Nephron progenitor cell (in vitro differentiated cells): ENCODE measurements at regions not wholly inside any gene's neighbourhood (a gene's known extent, or its start where the extent isn't known, plus 50 kb on each side); places are given as distances from the start of the nearest gene placed in this dataset.

Source experiments
- DNase-seq: peaks from one replicate; pipeline ENCODE4 v3.0.0; 2021
- H3K27ac Mint-ChIP-seq: 2 replicates; pipeline ENCODE4 v1.8.0; 2021; ENCODE audit warnings: mild to moderate bottlenecking, moderate library complexity, mixed read lengths
- H3K27me3 Mint-ChIP-seq: 2 replicates; pipeline ENCODE4 v1.8.0; 2021; ENCODE audit warnings: mild to moderate bottlenecking, low read depth, mixed read lengths; ENCODE audit not compliant: poor library complexity
- H3K36me3 Mint-ChIP-seq: 2 replicates; pipeline ENCODE4 v1.8.0; 2021; ENCODE audit warnings: low read depth, mixed read lengths
- H3K4me1 Mint-ChIP-seq: 2 replicates; pipeline ENCODE4 v1.8.0; 2021; ENCODE audit warnings: mixed read lengths
- H3K4me3 Mint-ChIP-seq: 2 replicates; pipeline ENCODE4 v1.8.0; 2021; ENCODE audit warnings: mild to moderate bottlenecking, moderate library complexity, mixed read lengths
- H3K9me3 Mint-ChIP-seq: 2 replicates; pipeline ENCODE4 v1.8.0; 2021; ENCODE audit warnings: mild to moderate bottlenecking, moderate library complexity, mixed read lengths
- CTCF ChIP-seq: fragments of 200-600 bp; sonication (generic); IDR thresholded peaks from 2 replicates; pipeline ENCODE4 v1.5.0; 2021; ENCODE audit warnings: antibody characterized with exemption

DNA sequence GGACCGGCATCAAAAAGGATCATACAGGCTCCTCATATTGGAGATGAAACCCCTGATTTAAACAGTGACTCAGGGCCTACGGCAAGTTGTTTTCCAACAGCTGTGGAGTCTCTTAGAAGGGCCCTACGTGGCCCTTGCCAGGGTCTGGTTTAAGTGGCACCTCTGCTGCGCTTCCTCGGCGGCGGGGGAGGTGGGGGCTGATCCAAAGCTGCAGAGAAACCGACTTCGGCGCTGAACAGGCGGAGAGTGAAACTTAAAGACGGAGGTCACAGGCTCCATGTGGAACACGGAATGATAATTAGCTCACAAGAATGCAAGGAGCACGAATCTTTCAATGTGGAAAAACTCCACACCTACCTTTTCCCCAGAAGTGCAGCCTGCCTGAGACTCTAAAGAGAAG lies 477.9 kb downstream of the TCERG1L start:
- H3K27me3 Mint-ChIP-seq = peaks cover 5% of the 10 kb centered on the region
- H3K4me3 Mint-ChIP-seq = no peak overlapping the region
- DNase-seq = no peak
- H3K9me3 Mint-ChIP-seq = no peaks in the 10 kb centered on the region
- H3K4me1 Mint-ChIP-seq = no peaks in the 10 kb centered on the region
- H3K27ac Mint-ChIP-seq = peak overlapping the region; percentile 42
- H3K36me3 Mint-ChIP-seq = no peaks in the 10 kb centered on the region
- no peak for TF ChIP-seq CTCF

GRCh38 chr10:130834170-130834569 lies 477.4 kb downstream of the TCERG1L start:
- Mint-ChIP-seq H3K4me3 (no peak overlapping the region), H3K36me3 (no peaks in the 10 kb centered on the region), H3K9me3 (no peaks in the 10 kb centered on the region), H3K27me3 (peaks cover 8% of the 10 kb centered on the region), H3K4me1 (no peaks in the 10 kb centered on the region), H3K27ac (no peak overlapping the region)
- DNase-seq = peak; percentile 59
- no peak for TF ChIP-seq CTCF

GRCh38 chr10:130834573-130834972 lies 476.9 kb downstream of the TCERG1L start:
- Mint-ChIP-seq H3K9me3 (no peaks in the 10 kb centered on the region), H3K36me3 (no peaks in the 10 kb centered on the region), H3K4me1 (no peaks in the 10 kb centered on the region), H3K4me3 (no peak overlapping the region), H3K27me3 (peaks cover 8% of the 10 kb centered on the region), H3K27ac (no peak overlapping the region)
- DNase-seq = no peak
- no peak for TF ChIP-seq CTCF

DNA sequence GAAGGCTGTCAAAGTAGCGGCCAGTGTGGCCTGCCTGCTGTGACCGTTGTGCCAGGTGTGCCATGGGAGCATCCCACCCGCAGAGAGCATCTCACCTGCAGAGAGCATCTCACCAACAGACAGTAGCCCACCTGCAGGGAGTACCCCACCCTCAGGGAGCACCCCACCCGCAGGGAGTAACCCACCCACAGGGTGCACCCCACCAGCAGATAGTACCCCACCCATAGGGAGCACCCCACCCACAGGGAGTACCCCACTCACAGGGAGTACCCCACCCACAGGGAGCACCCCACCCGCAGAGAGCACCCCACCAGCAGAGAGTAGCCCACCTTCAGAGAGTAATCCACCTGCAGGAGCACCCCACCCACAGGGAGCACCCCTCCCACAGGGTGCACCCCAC lies 476.5 kb downstream of the TCERG1L start:
- no peaks in the 10 kb centered on the region for H3K4me1 Mint-ChIP-seq
- H3K4me3 Mint-ChIP-seq = no peak overlapping the region
- no peak for DNase-seq
- peaks cover 8% of the 10 kb centered on the region for H3K27me3 Mint-ChIP-seq
- no peaks in the 10 kb centered on the region for H3K36me3 Mint-ChIP-seq
- TF ChIP-seq CTCF = no peak
- no peaks in the 10 kb centered on the region for H3K9me3 Mint-ChIP-seq
- no peak overlapping the region for H3K27ac Mint-ChIP-seq

GRCh38 chr10:130836344-130836743 lies 475.2 kb downstream of the TCERG1L start:
- Mint-ChIP-seq H3K36me3 (no peaks in the 10 kb centered on the region), H3K4me3 (no peak overlapping the region), H3K4me1 (no peaks in the 10 kb centered on the region), H3K27me3 (peaks cover 5% of the 10 kb centered on the region), H3K27ac (no peak overlapping the region), H3K9me3 (no peaks in the 10 kb centered on the region)
- no peak for TF ChIP-seq CTCF
- no peak for DNase-seq

GRCh38 chr10:130843051-130843653 lies 468.4 kb downstream of the TCERG1L start:
- Mint-ChIP-seq H3K36me3 (no peaks in the 10 kb centered on the region), H3K4me3 (no peak overlapping the region), H3K4me1 (peaks cover 5% of the 10 kb centered on the region), H3K9me3 (no peaks in the 10 kb centered on the region), H3K27ac (no peak overlapping the region), H3K27me3 (peaks cover 15% of the 10 kb centered on the region)
- no peak for DNase-seq
- TF ChIP-seq CTCF = no peak
